ENCODE measurements at regions not wholly inside any gene's neighbourhood (a gene's known extent, or its start where the extent isn't known, plus 50 kb on each side); places are given as distances from the start of the nearest gene placed in this dataset.
"Not testable (repeated sequence)": the region's sequence is repeated elsewhere in the genome, so short reads cannot be mapped to it uniquely, and the experiment has no call there.

GRCh38 chr4:120636120-120636630, 286.4 kb downstream of the PRDM5 start:
- DNase-seq (ENCODE audit: low read depth), result no peak

- no peak for DNase-seq (ENCODE audit: low read depth)
Observed at GRCh38 chr4:120633810-120634209, 288.7 kb downstream of the PRDM5 start.

GRCh38 chr4:120630427-120630826, 292.1 kb downstream of the PRDM5 start:
- DNase-seq (ENCODE audit: low read depth), result peak; percentile 73

- DNase-seq (ENCODE audit: low read depth), result no peak
Observed at GRCh38 chr4:120629546-120630108, 292.9 kb downstream of the PRDM5 start.

- DNase-seq (ENCODE audit: low read depth), result no peak
Observed at GRCh38 chr4:120622601-120623000, 299.9 kb downstream of the PRDM5 start.

GRCh38 chr4:120617171-120617570, 305.4 kb downstream of the PRDM5 start:
- no peak for DNase-seq (ENCODE audit: low read depth)

- no peak for DNase-seq (ENCODE audit: low read depth)
Observed at GRCh38 chr4:120616041-120616440, 306.5 kb downstream of the PRDM5 start.

GRCh38 chr4:120613778-120614177, 308.7 kb downstream of the PRDM5 start:
- DNase-seq (ENCODE audit: low read depth), result no peak

- DNase-seq (ENCODE audit: low read depth), result no peak
Observed at GRCh38 chr4:120611092-120611491, 311.4 kb downstream of the PRDM5 start.

- no peak for DNase-seq (ENCODE audit: low read depth)
Observed at GRCh38 chr4:120591038-120591437, 331.5 kb downstream of the PRDM5 start.

GRCh38 chr4:120589787-120590186, 332.7 kb downstream of the PRDM5 start:
- DNase-seq (ENCODE audit: low read depth), result no peak

- DNase-seq (ENCODE audit: low read depth), result peak; percentile 3
Observed at GRCh38 chr4:120568731-120569130, 353.8 kb downstream of the PRDM5 start.

GRCh38 chr4:120561648-120562047, 360.9 kb downstream of the PRDM5 start:
- DNase-seq (ENCODE audit: low read depth), result no peak

GRCh38 chr4:120557372-120557771, 365.2 kb downstream of the PRDM5 start:
- DNase-seq (ENCODE audit: low read depth), result peak; percentile 13

GRCh38 chr4:120555058-120555457, 367.5 kb downstream of the PRDM5 start:
- peak; percentile 55 for DNase-seq (ENCODE audit: low read depth)

GRCh38 chr4:120554086-120554485, 368.4 kb downstream of the PRDM5 start:
- peak; percentile 7 for DNase-seq (ENCODE audit: low read depth)

GRCh38 chr4:120550624-120551220, 371.8 kb downstream of the PRDM5 start:
- DNase-seq (ENCODE audit: low read depth), result not testable (repeated sequence)

- no peak for DNase-seq (ENCODE audit: low read depth)
Observed at GRCh38 chr4:120549011-120549570, 373.4 kb downstream of the PRDM5 start.

- no peak for DNase-seq (ENCODE audit: low read depth)
Observed at GRCh38 chr4:120545391-120545790, 377.1 kb downstream of the PRDM5 start.

- peak; percentile 4 for DNase-seq (ENCODE audit: low read depth)
Observed at GRCh38 chr4:120544838-120545237, 377.7 kb downstream of the PRDM5 start.

GRCh38 chr4:120540625-120541024, 381.9 kb downstream of the PRDM5 start:
- no peak for DNase-seq (ENCODE audit: low read depth)

- no peak for DNase-seq (ENCODE audit: low read depth)
Observed at GRCh38 chr4:120536884-120537283, 385.6 kb downstream of the PRDM5 start.

- no peak for DNase-seq (ENCODE audit: low read depth)
Observed at GRCh38 chr4:120528428-120528827, 394.1 kb downstream of the PRDM5 start.
